ENCODE measurements at regions not wholly inside any gene's neighbourhood (a gene's known extent, or its start where the extent isn't known, plus 50 kb on each side); places are given as distances from the start of the nearest gene placed in this dataset.

GRCh38 chr10:24009736-24010135, 199.2 kb upstream of the KIAA1217 start:
- Histone ChIP-seq H3K9me3 (ENCODE audit: low read length) (no peaks in the 10 kb centered on the region), H3K9me2 (ENCODE audit: insufficient read depth, low read length) (no peaks in the 10 kb centered on the region), H3K27me3 (ENCODE audit: insufficient read depth, low read depth, low read length) (no peaks in the 10 kb centered on the region), H3K4me2 (ENCODE audit: low read length) (no peak overlapping the region), H3K27ac (ENCODE audit: low read length) (no peak overlapping the region), H3K9ac (ENCODE audit: low read length) (no peak overlapping the region), H2AFZ (ENCODE audit: low read depth, low read length) (no peak overlapping the region), H3F3A (ENCODE audit: insufficient read depth, low read length, poor library complexity, severe bottlenecking) (no peaks in the 10 kb centered on the region), H3K36me3 (ENCODE audit: insufficient read depth, low read length) (no peaks in the 10 kb centered on the region), H3K79me2 (replicated peaks; ENCODE audit: insufficient read depth, low read length) (no peaks in the 10 kb centered on the region), H4K20me1 (ENCODE audit: insufficient read depth) (no peaks in the 10 kb centered on the region), H3K4me3 (ENCODE audit: low read length) (no peak overlapping the region)
- TF ChIP-seq TAF1 (IDR thresholded peaks at IDR 0.05; ENCODE audit: low read depth) (no peak), EZH2 (IDR thresholded peaks at IDR 0.05; ENCODE audit: borderline replicate concordance, insufficient read depth, low read length, poor library complexity, severe bottlenecking) (no peak), SMC3 (conservative IDR thresholded peaks at IDR 0.05; ENCODE audit: poor library complexity) (no peak), POLR2AphosphoS5 (IDR thresholded peaks at IDR 0.05) (no peak), EP300 (conservative IDR thresholded peaks at IDR 0.05; ENCODE audit: poor library complexity, severe bottlenecking) (no peak), MXI1 (conservative IDR thresholded peaks at IDR 0.05; ENCODE audit: poor library complexity, severe bottlenecking) (no peak), RAD21 (conservative IDR thresholded peaks at IDR 0.05) (no peak)
- TF ChIP-seq, protein P1, sequence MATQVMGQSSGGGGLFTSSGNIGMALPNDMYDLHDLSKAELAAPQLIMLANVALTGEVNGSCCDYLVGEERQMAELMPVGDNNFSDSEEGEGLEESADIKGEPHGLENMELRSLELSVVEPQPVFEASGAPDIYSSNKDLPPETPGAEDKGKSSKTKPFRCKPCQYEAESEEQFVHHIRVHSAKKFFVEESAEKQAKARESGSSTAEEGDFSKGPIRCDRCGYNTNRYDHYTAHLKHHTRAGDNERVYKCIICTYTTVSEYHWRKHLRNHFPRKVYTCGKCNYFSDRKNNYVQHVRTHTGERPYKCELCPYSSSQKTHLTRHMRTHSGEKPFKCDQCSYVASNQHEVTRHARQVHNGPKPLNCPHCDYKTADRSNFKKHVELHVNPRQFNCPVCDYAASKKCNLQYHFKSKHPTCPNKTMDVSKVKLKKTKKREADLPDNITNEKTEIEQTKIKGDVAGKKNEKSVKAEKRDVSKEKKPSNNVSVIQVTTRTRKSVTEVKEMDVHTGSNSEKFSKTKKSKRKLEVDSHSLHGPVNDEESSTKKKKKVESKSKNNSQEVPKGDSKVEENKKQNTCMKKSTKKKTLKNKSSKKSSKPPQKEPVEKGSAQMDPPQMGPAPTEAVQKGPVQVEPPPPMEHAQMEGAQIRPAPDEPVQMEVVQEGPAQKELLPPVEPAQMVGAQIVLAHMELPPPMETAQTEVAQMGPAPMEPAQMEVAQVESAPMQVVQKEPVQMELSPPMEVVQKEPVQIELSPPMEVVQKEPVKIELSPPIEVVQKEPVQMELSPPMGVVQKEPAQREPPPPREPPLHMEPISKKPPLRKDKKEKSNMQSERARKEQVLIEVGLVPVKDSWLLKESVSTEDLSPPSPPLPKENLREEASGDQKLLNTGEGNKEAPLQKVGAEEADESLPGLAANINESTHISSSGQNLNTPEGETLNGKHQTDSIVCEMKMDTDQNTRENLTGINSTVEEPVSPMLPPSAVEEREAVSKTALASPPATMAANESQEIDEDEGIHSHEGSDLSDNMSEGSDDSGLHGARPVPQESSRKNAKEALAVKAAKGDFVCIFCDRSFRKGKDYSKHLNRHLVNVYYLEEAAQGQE (IDR thresholded peaks at IDR 0.05; ENCODE audit: borderline replicate concordance): no peak
- TF ChIP-seq, protein P2, sequence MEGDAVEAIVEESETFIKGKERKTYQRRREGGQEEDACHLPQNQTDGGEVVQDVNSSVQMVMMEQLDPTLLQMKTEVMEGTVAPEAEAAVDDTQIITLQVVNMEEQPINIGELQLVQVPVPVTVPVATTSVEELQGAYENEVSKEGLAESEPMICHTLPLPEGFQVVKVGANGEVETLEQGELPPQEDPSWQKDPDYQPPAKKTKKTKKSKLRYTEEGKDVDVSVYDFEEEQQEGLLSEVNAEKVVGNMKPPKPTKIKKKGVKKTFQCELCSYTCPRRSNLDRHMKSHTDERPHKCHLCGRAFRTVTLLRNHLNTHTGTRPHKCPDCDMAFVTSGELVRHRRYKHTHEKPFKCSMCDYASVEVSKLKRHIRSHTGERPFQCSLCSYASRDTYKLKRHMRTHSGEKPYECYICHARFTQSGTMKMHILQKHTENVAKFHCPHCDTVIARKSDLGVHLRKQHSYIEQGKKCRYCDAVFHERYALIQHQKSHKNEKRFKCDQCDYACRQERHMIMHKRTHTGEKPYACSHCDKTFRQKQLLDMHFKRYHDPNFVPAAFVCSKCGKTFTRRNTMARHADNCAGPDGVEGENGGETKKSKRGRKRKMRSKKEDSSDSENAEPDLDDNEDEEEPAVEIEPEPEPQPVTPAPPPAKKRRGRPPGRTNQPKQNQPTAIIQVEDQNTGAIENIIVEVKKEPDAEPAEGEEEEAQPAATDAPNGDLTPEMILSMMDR (IDR thresholded peaks at IDR 0.05; ENCODE audit: poor library complexity, severe bottlenecking): no peak

GRCh38 chr10:24010436-24010970, 198.4 kb upstream of the KIAA1217 start:
- no peaks in the 10 kb centered on the region for H3K27me3 ChIP-seq (ENCODE audit: insufficient read depth, low read depth, low read length)

More at GRCh38 chr10:24010436-24010970, 198.4 kb upstream of the KIAA1217 start:
- H3K4me3 ChIP-seq (ENCODE audit: low read length): no peak overlapping the region
- TF ChIP-seq EZH2 (IDR thresholded peaks at IDR 0.05; ENCODE audit: borderline replicate concordance, insufficient read depth, low read length, poor library complexity, severe bottlenecking): no peak
- no peaks in the 10 kb centered on the region for H3K36me3 ChIP-seq (ENCODE audit: insufficient read depth, low read length)
- no peaks in the 10 kb centered on the region for H3F3A ChIP-seq (ENCODE audit: insufficient read depth, low read length, poor library complexity, severe bottlenecking)
- H3K27ac ChIP-seq (ENCODE audit: low read length): no peak overlapping the region
- H2AFZ ChIP-seq (ENCODE audit: low read depth, low read length): no peak overlapping the region
- no peak overlapping the region for H3K9ac ChIP-seq (ENCODE audit: low read length)
- no peaks in the 10 kb centered on the region for H3K9me3 ChIP-seq (ENCODE audit: low read length)
- H3K79me2 ChIP-seq (replicated peaks; ENCODE audit: insufficient read depth, low read length): no peaks in the 10 kb centered on the region
- no peaks in the 10 kb centered on the region for H3K9me2 ChIP-seq (ENCODE audit: insufficient read depth, low read length)
- H3K4me2 ChIP-seq (ENCODE audit: low read length): no peak overlapping the region
- H4K20me1 ChIP-seq (ENCODE audit: insufficient read depth): no peaks in the 10 kb centered on the region

Measured in neural cell (in vitro differentiated cells).